ENCODE measurements at regions not wholly inside any gene's neighbourhood (a gene's known extent, or its start where the extent isn't known, plus 50 kb on each side); places are given as distances from the start of the nearest gene placed in this dataset.

- H3K27me3 ChIP-seq (ENCODE audit: control insufficient read depth, insufficient read depth, low read length): no peaks in the 10 kb centered on the region
- Mint-ChIP-seq H3K9me3 (peaks cover 0 to 7% (median 3%) of the 10 kb centered on the region in 7 donors), H3K4me1 (no peaks in the 10 kb centered on the region), H3K36me3 (no peaks in the 10 kb centered on the region), H3K4me3 (no peak overlapping the region), H3K27ac (no peak overlapping the region), H3K27me3 (no peaks in the 10 kb centered on the region)
- no peaks in the 10 kb centered on the region for H3K9me3 ChIP-seq (ENCODE audit: control insufficient read depth in 2 of 2, low read length in 2 of 2)
- no peaks in the 10 kb centered on the region for H3K4me1 ChIP-seq (ENCODE audit: control insufficient read depth, insufficient read depth, low read length, poor library complexity, severe bottlenecking)
- no peak overlapping the region for H3K4me3 ChIP-seq (ENCODE audit: low read depth, low read length)
- ATAC-seq (ENCODE audit: low read depth in 2 of 2): no peak
- H3K27ac ChIP-seq (ENCODE audit: insufficient read depth, low read length, poor library complexity, severe bottlenecking): no peak overlapping the region
- no peak for DNase-seq
- H3K36me3 ChIP-seq (ENCODE audit: control insufficient read depth, insufficient read depth, low read length): no peaks in the 10 kb centered on the region
Observed at GRCh38 chr1:73644198-73644597, 553.8 kb downstream of the LRRIQ3 start.

- H3K27me3 Mint-ChIP-seq: no peaks in the 10 kb centered on the region
Observed at GRCh38 chr1:73639494-73639893, 558.5 kb downstream of the LRRIQ3 start.

GRCh38 chr1:73637264-73637663, 560.7 kb downstream of the LRRIQ3 start:
- no peaks in the 10 kb centered on the region for H3K36me3 Mint-ChIP-seq
- peak overlapping the region in 1 of 3 donors; percentile 86 for H3K27ac Mint-ChIP-seq
- H3K4me1 Mint-ChIP-seq: peaks cover 0 to 8% (median 0%) of the 10 kb centered on the region in 4 donors
- DNase-seq: peak in 1 of 3 donors; percentile 25
- Histone ChIP-seq H3K36me3 (ENCODE audit: control insufficient read depth, insufficient read depth, low read length) (no peaks in the 10 kb centered on the region), H3K4me3 (ENCODE audit: low read depth, low read length) (no peak overlapping the region), H3K9me3 (ENCODE audit: control insufficient read depth in 2 of 2, low read length in 2 of 2) (no peaks in the 10 kb centered on the region), H3K27me3 (ENCODE audit: control insufficient read depth, insufficient read depth, low read length) (no peaks in the 10 kb centered on the region), H3K27ac (ENCODE audit: insufficient read depth, low read length, poor library complexity, severe bottlenecking) (no peak overlapping the region), H3K4me1 (ENCODE audit: control insufficient read depth, insufficient read depth, low read length, poor library complexity, severe bottlenecking) (no peaks in the 10 kb centered on the region)
- no peaks in the 10 kb centered on the region for H3K27me3 Mint-ChIP-seq
- ATAC-seq (ENCODE audit: low read depth in 2 of 2): peak in 1 of 2 donors; percentile 31
- peak overlapping the region in 2 of 4 donors; percentile 2 to 52 for H3K4me3 Mint-ChIP-seq
- H3K9me3 Mint-ChIP-seq: peaks cover 0 to 14% (median 5%) of the 10 kb centered on the region in 7 donors

More at GRCh38 chr1:73639494-73639893, 558.5 kb downstream of the LRRIQ3 start:
- no peaks in the 10 kb centered on the region for H3K36me3 ChIP-seq (ENCODE audit: control insufficient read depth, insufficient read depth, low read length)
- H3K4me3 ChIP-seq (ENCODE audit: low read depth, low read length): no peak overlapping the region
- no peaks in the 10 kb centered on the region for H3K27me3 ChIP-seq (ENCODE audit: control insufficient read depth, insufficient read depth, low read length)
- H3K4me1 Mint-ChIP-seq: peaks cover 0 to 8% (median 0%) of the 10 kb centered on the region in 4 donors
- no peaks in the 10 kb centered on the region for H3K4me1 ChIP-seq (ENCODE audit: control insufficient read depth, insufficient read depth, low read length, poor library complexity, severe bottlenecking)
- no peak overlapping the region for H3K27ac Mint-ChIP-seq
- ATAC-seq (ENCODE audit: low read depth in 2 of 2): no peak
- no peak for DNase-seq
- peaks cover 0 to 14% (median 4%) of the 10 kb centered on the region in 7 donors for H3K9me3 Mint-ChIP-seq
- no peak overlapping the region for H3K4me3 Mint-ChIP-seq
- no peak overlapping the region for H3K27ac ChIP-seq (ENCODE audit: insufficient read depth, low read length, poor library complexity, severe bottlenecking)
- H3K36me3 Mint-ChIP-seq: no peaks in the 10 kb centered on the region
- H3K9me3 ChIP-seq (ENCODE audit: control insufficient read depth in 2 of 2, low read length in 2 of 2): no peaks in the 10 kb centered on the region

- DNase-seq (no peak), ATAC-seq (ENCODE audit: low read depth in 2 of 2) (no peak)
- no peaks in the 10 kb centered on the region for H3K27me3 Mint-ChIP-seq
- Histone ChIP-seq H3K4me1 (ENCODE audit: control insufficient read depth, insufficient read depth, low read length, poor library complexity, severe bottlenecking) (no peaks in the 10 kb centered on the region), H3K27ac (ENCODE audit: insufficient read depth, low read length, poor library complexity, severe bottlenecking) (no peak overlapping the region), H3K9me3 (ENCODE audit: control insufficient read depth in 2 of 2, low read length in 2 of 2) (no peaks in the 10 kb centered on the region), H3K27me3 (ENCODE audit: control insufficient read depth, insufficient read depth, low read length) (no peaks in the 10 kb centered on the region), H3K4me3 (ENCODE audit: low read depth, low read length) (no peak overlapping the region), H3K36me3 (ENCODE audit: control insufficient read depth, insufficient read depth, low read length) (no peaks in the 10 kb centered on the region)
- H3K4me3 Mint-ChIP-seq: no peak overlapping the region
- H3K27ac Mint-ChIP-seq: no peak overlapping the region
- H3K9me3 Mint-ChIP-seq: peaks cover 0 to 13% (median 8%) of the 10 kb centered on the region in 7 donors
- H3K4me1 Mint-ChIP-seq: peaks cover 0 to 8% (median 0%) of the 10 kb centered on the region in 4 donors
- no peaks in the 10 kb centered on the region for H3K36me3 Mint-ChIP-seq
Observed at GRCh38 chr1:73635021-73635420, 563.0 kb downstream of the LRRIQ3 start.

- Histone ChIP-seq H3K4me3 (ENCODE audit: low read depth, low read length) (no peak overlapping the region), H3K36me3 (ENCODE audit: control insufficient read depth, insufficient read depth, low read length) (no peaks in the 10 kb centered on the region), H3K27ac (ENCODE audit: insufficient read depth, low read length, poor library complexity, severe bottlenecking) (no peak overlapping the region), H3K9me3 (ENCODE audit: control insufficient read depth in 2 of 2, low read length in 2 of 2) (no peaks in the 10 kb centered on the region), H3K27me3 (ENCODE audit: control insufficient read depth, insufficient read depth, low read length) (no peaks in the 10 kb centered on the region), H3K4me1 (ENCODE audit: control insufficient read depth, insufficient read depth, low read length, poor library complexity, severe bottlenecking) (no peaks in the 10 kb centered on the region)
- Mint-ChIP-seq H3K9me3 (peaks cover 0 to 16% (median 9%) of the 10 kb centered on the region in 7 donors), H3K27ac (no peak overlapping the region), H3K36me3 (no peaks in the 10 kb centered on the region), H3K27me3 (no peaks in the 10 kb centered on the region), H3K4me3 (no peak overlapping the region), H3K4me1 (no peaks in the 10 kb centered on the region)
- DNase-seq: no peak
- ATAC-seq (ENCODE audit: low read depth in 2 of 2): no peak
Observed at GRCh38 chr1:73627723-73628122, 570.3 kb downstream of the LRRIQ3 start.

GRCh38 chr1:73626326-73626725, 571.6 kb downstream of the LRRIQ3 start:
- Mint-ChIP-seq H3K4me3 (no peak overlapping the region), H3K36me3 (no peaks in the 10 kb centered on the region), H3K4me1 (no peaks in the 10 kb centered on the region), H3K27me3 (no peaks in the 10 kb centered on the region), H3K9me3 (peaks cover 0 to 16% (median 5%) of the 10 kb centered on the region in 7 donors), H3K27ac (no peak overlapping the region)
- Histone ChIP-seq H3K27ac (ENCODE audit: insufficient read depth, low read length, poor library complexity, severe bottlenecking) (no peak overlapping the region), H3K36me3 (ENCODE audit: control insufficient read depth, insufficient read depth, low read length) (no peaks in the 10 kb centered on the region), H3K27me3 (ENCODE audit: control insufficient read depth, insufficient read depth, low read length) (no peaks in the 10 kb centered on the region), H3K4me3 (ENCODE audit: low read depth, low read length) (no peak overlapping the region), H3K4me1 (ENCODE audit: control insufficient read depth, insufficient read depth, low read length, poor library complexity, severe bottlenecking) (no peaks in the 10 kb centered on the region), H3K9me3 (ENCODE audit: control insufficient read depth in 2 of 2, low read length in 2 of 2) (no peaks in the 10 kb centered on the region)
- no peak for DNase-seq
- ATAC-seq (ENCODE audit: low read depth in 2 of 2): no peak

GRCh38 chr1:73623946-73624345, 574.0 kb downstream of the LRRIQ3 start:
- Histone ChIP-seq H3K36me3 (ENCODE audit: control insufficient read depth, insufficient read depth, low read length) (no peaks in the 10 kb centered on the region), H3K27ac (ENCODE audit: insufficient read depth, low read length, poor library complexity, severe bottlenecking) (no peak overlapping the region), H3K9me3 (ENCODE audit: control insufficient read depth in 2 of 2, low read length in 2 of 2) (no peaks in the 10 kb centered on the region), H3K27me3 (ENCODE audit: control insufficient read depth, insufficient read depth, low read length) (no peaks in the 10 kb centered on the region), H3K4me3 (ENCODE audit: low read depth, low read length) (no peak overlapping the region), H3K4me1 (ENCODE audit: control insufficient read depth, insufficient read depth, low read length, poor library complexity, severe bottlenecking) (no peaks in the 10 kb centered on the region)
- no peak overlapping the region for H3K27ac Mint-ChIP-seq
- H3K4me1 Mint-ChIP-seq: no peaks in the 10 kb centered on the region
- no peak overlapping the region for H3K4me3 Mint-ChIP-seq
- H3K36me3 Mint-ChIP-seq: no peaks in the 10 kb centered on the region
- DNase-seq (no peak), ATAC-seq (ENCODE audit: low read depth in 2 of 2) (no peak)
- H3K9me3 Mint-ChIP-seq: peaks cover 0 to 13% (median 2%) of the 10 kb centered on the region in 7 donors
- H3K27me3 Mint-ChIP-seq: no peaks in the 10 kb centered on the region

GRCh38 chr1:73617145-73617544, 580.8 kb downstream of the LRRIQ3 start:
- H3K27me3 ChIP-seq (ENCODE audit: control insufficient read depth, insufficient read depth, low read length): no peaks in the 10 kb centered on the region
- H3K4me1 ChIP-seq (ENCODE audit: control insufficient read depth, insufficient read depth, low read length, poor library complexity, severe bottlenecking): no peaks in the 10 kb centered on the region
- H3K4me3 ChIP-seq (ENCODE audit: low read depth, low read length): no peak overlapping the region
- no peak for ATAC-seq (ENCODE audit: low read depth in 2 of 2)
- H3K27me3 Mint-ChIP-seq: no peaks in the 10 kb centered on the region
- H3K36me3 Mint-ChIP-seq: no peaks in the 10 kb centered on the region
- H3K27ac ChIP-seq (ENCODE audit: insufficient read depth, low read length, poor library complexity, severe bottlenecking): no peak overlapping the region
- DNase-seq: no peak
- no peak overlapping the region for H3K27ac Mint-ChIP-seq
- H3K4me3 Mint-ChIP-seq: no peak overlapping the region
- H3K4me1 Mint-ChIP-seq: no peaks in the 10 kb centered on the region
- no peaks in the 10 kb centered on the region for H3K9me3 ChIP-seq (ENCODE audit: control insufficient read depth in 2 of 2, low read length in 2 of 2)
- no peaks in the 10 kb centered on the region for H3K36me3 ChIP-seq (ENCODE audit: control insufficient read depth, insufficient read depth, low read length)
- peaks cover 0 to 6% (median 4%) of the 10 kb centered on the region in 7 donors for H3K9me3 Mint-ChIP-seq

Measured in CD4-positive, CD25-positive, alpha-beta regulatory T cell (primary cell).